ENCODE measurements at regions not wholly inside any gene's neighbourhood (a gene's known extent, or its start where the extent isn't known, plus 50 kb on each side); places are given as distances from the start of the nearest gene placed in this dataset.

DNA sequence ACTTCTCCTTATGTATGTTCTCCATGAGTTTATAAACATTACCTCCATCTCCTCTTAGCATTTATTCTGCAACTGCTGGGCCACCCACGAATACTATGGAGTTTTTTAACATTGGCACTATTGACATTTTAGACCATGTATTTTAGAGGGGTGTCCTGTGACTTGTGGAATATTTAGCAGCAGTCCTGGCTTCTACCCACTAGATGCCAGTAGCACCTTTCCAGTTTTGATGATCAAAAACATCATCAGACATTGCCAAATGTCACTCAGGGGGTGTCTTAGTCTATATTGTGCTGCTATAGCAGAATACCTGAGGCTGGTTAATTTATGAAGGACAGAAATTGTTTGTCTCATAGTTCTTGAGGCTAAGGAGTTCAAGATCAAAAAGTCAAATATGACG, 187.5 kb upstream of the RORB start:
- Mint-ChIP-seq H3K9me3 (peaks cover 2% of the 10 kb centered on the region), H3K4me3 (no peak overlapping the region), H3K27ac (no peak overlapping the region), H3K36me3 (ENCODE audit: low read depth) (no peaks in the 10 kb centered on the region), H3K27me3 (ENCODE audit: low read depth, poor library complexity) (no peaks in the 10 kb centered on the region), H3K4me1 (no peaks in the 10 kb centered on the region)
- no peak for DNase-seq
- TF ChIP-seq, protein P1, sequence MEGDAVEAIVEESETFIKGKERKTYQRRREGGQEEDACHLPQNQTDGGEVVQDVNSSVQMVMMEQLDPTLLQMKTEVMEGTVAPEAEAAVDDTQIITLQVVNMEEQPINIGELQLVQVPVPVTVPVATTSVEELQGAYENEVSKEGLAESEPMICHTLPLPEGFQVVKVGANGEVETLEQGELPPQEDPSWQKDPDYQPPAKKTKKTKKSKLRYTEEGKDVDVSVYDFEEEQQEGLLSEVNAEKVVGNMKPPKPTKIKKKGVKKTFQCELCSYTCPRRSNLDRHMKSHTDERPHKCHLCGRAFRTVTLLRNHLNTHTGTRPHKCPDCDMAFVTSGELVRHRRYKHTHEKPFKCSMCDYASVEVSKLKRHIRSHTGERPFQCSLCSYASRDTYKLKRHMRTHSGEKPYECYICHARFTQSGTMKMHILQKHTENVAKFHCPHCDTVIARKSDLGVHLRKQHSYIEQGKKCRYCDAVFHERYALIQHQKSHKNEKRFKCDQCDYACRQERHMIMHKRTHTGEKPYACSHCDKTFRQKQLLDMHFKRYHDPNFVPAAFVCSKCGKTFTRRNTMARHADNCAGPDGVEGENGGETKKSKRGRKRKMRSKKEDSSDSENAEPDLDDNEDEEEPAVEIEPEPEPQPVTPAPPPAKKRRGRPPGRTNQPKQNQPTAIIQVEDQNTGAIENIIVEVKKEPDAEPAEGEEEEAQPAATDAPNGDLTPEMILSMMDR (IDR thresholded peaks at IDR 0.05), result no peak

DNA sequence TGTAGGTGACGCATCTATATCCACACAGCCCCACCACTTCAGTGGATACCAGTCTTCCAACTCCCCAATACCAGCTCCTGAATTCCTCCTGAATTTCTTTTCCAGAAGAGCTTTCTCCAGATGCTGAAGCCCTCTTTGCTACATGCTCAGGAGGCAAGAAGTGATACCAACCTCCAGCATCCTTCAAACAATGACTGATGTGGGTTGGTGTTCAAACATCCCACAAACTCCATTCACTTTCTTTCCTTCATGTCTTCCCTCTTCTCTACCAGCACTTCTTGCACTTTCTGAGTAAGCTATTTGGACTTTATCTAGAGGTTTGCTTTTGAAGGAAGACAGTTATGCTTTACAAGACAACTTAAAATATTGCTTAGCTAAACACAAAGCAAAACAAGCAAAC, 179.9 kb upstream of the RORB start:
- Mint-ChIP-seq H3K27me3 (ENCODE audit: low read depth, poor library complexity) (no peaks in the 10 kb centered on the region), H3K4me3 (no peak overlapping the region), H3K4me1 (no peaks in the 10 kb centered on the region), H3K27ac (no peak overlapping the region), H3K36me3 (ENCODE audit: low read depth) (no peaks in the 10 kb centered on the region), H3K9me3 (peaks cover 5% of the 10 kb centered on the region)
- TF ChIP-seq, protein P1 (IDR thresholded peaks at IDR 0.05), result no peak
- DNase-seq, result no peak

DNA sequence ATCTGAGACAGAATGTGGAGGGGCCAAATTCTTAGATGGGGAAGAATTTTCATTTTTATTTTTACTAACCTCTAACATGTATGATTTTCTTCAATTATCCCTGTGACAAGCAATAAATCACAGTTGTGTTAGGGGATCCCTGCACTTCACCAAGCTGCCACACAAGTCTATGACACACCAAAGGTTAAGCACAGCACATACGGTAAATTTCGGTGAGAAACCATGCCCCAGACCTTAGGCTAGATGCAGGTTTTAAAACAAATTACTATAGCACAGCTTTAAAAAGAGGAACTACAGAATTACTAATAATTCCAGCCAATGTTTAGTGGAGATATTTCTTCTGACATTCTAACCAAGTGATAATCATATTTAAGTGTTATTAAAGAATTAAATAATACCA, 175.7 kb upstream of the RORB start:
- H3K9me3 Mint-ChIP-seq, result no peaks in the 10 kb centered on the region
- H3K27ac Mint-ChIP-seq, result no peak overlapping the region
- no peaks in the 10 kb centered on the region for H3K27me3 Mint-ChIP-seq (ENCODE audit: low read depth, poor library complexity)
- no peak overlapping the region for H3K4me3 Mint-ChIP-seq
- TF ChIP-seq, protein P1 (IDR thresholded peaks at IDR 0.05), result no peak
- no peaks in the 10 kb centered on the region for H3K36me3 Mint-ChIP-seq (ENCODE audit: low read depth)
- no peaks in the 10 kb centered on the region for H3K4me1 Mint-ChIP-seq
- no peak for DNase-seq

DNA sequence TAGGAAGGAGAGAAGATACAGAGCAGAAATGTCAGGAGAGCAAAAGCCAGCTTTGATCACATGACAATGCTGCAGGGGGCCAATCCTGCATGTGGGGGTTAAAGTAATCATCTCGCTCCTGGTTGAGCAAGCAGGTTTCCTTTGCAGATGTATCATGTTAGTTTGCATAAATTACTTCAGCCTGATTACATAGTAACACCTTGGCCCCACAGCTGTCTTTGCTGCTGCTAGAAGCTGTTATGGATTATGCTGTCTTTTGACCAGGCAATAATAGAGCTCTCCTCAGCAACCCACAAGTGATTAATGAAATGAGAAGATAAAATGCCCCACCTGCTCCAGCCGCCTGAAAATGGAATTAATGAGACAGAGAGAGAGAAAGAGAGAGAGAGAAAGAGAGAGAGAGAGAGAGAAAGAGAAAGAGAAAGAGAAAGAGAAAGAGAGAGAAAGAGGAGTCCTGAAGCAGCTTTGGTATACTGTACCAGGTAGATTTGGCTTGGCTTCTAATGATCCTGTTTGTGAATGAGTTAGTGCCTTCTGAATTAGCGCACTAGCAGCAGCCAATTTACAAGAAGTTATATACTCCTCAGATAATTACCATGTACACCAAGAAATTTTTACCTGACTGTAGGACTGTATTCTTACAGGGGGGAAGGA, 174.3 kb upstream of the RORB start:
- Mint-ChIP-seq H3K4me1 (no peaks in the 10 kb centered on the region), H3K4me3 (no peak overlapping the region), H3K9me3 (no peaks in the 10 kb centered on the region), H3K27ac (no peak overlapping the region), H3K27me3 (ENCODE audit: low read depth, poor library complexity) (no peaks in the 10 kb centered on the region), H3K36me3 (ENCODE audit: low read depth) (no peaks in the 10 kb centered on the region)
- TF ChIP-seq, protein P1 (IDR thresholded peaks at IDR 0.05), result no peak
- no peak for DNase-seq

DNA sequence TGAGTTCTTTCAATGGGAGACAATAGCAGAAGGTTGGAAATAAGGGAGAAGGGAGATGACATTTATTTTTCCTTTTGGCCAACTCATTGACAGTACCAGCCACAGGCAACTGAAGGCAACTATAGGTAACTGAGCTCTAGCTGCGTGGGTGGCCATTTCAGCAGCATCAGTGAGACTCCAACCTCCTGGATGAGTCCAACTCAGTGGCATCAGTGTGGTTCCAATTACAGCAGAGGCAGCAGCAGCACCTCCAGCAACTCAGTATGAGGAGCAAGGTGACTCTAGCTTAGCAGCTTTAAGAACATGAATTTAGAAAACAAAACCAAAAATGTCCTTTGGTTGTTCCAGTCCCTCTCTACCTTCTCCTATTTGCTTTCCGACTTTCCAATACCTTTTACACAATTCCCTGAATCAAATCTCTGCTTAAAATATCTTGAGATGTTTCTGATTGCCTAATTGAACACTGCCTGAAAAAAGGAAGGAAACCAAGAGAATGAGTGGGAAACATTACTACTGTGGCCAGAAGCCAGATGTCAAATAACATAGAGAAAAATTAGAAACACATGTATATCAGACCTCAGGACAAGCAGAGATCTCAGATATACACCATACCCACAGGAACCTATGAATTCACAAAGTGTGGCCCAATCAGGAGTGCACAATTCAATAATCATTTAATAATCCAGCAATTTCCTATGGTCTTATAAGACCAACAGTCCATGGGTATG, 166.5 kb upstream of the RORB start:
- H3K4me3 Mint-ChIP-seq, result no peak overlapping the region
- H3K27me3 Mint-ChIP-seq (ENCODE audit: low read depth, poor library complexity), result no peaks in the 10 kb centered on the region
- H3K9me3 Mint-ChIP-seq, result no peaks in the 10 kb centered on the region
- no peak overlapping the region for H3K27ac Mint-ChIP-seq
- TF ChIP-seq, protein P1 (IDR thresholded peaks at IDR 0.05), result no peak
- DNase-seq, result no peak
- H3K4me1 Mint-ChIP-seq, result no peaks in the 10 kb centered on the region
- H3K36me3 Mint-ChIP-seq (ENCODE audit: low read depth), result no peaks in the 10 kb centered on the region

DNA sequence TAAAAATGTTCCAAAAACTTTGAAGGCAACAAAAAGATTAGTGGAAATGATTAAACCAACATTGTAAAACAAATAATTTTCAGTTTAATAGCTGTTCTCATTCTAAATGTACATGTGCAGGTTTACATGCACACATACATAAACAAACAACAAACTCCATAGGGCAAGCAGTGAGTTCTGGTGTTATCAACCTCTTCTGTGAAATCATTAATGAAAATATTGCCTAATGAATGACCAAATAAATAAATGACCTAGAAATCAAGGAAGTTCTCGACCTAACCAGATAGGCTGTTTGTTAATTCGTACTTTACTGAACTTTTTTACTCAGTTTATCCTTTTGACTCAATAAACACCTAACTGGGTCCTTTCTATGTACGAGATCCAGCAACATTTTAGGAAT, 165.5 kb upstream of the RORB start:
- no peak overlapping the region for H3K4me3 Mint-ChIP-seq
- H3K36me3 Mint-ChIP-seq (ENCODE audit: low read depth), result no peaks in the 10 kb centered on the region
- H3K9me3 Mint-ChIP-seq, result no peaks in the 10 kb centered on the region
- TF ChIP-seq, protein P1 (IDR thresholded peaks at IDR 0.05), result no peak
- no peak overlapping the region for H3K27ac Mint-ChIP-seq
- H3K4me1 Mint-ChIP-seq, result no peaks in the 10 kb centered on the region
- DNase-seq, result no peak
- H3K27me3 Mint-ChIP-seq (ENCODE audit: low read depth, poor library complexity), result no peaks in the 10 kb centered on the region
